HEK293T (cell line): ENCODE measurements at regions not wholly inside any gene's neighbourhood (a gene's known extent, or its start where the extent isn't known, plus 50 kb on each side); places are given as distances from the start of the nearest gene placed in this dataset.

ENCODE experiments used
- CTCF ChIA-PET: fragments of 350-600 bp; formaldehyde crosslinking; extraction: SDS; loops from one replicate; lab custom pipeline; 2021; ENCODE audit warnings: antibody characterized with exemption, inconsistent platforms; lab: Yijun Ruan, JAX
- POLR2A ChIA-PET: fragments of 350-600 bp; formaldehyde crosslinking; extraction: SDS; loops from one replicate; lab custom pipeline; 2020; ENCODE audit warnings: antibody characterized with exemption, inconsistent platforms; lab: Yijun Ruan, JAX
- DNase-seq: peaks from one replicate; pipeline ENCODE4 v3.0.0; 2012; ENCODE audit warnings: mixed read lengths; ENCODE audit errors: extremely low spot score
- ARNT ChIP-seq: fragments of 450-650 bp; IDR thresholded peaks from 2 replicates; pipeline ENCODE4 v1.6.1; 2017; ENCODE audit warnings: mild to moderate bottlenecking
- BHLHE40 ChIP-seq: fragments of 450-650 bp; IDR thresholded peaks from 2 replicates; pipeline ENCODE4 v1.6.1; 2016; ENCODE audit warnings: mild to moderate bottlenecking, moderate library complexity, borderline replicate concordance
- CTBP1 ChIP-seq: fragments of 450-650 bp; IDR thresholded peaks from 2 replicates; pipeline ENCODE4 v1.6.1; 2016; ENCODE audit warnings: borderline replicate concordance
- ELF4 ChIP-seq: fragments of 450-650 bp; IDR thresholded peaks from 2 replicates; pipeline ENCODE4 v1.6.1; 2017; ENCODE audit warnings: antibody characterized with exemption
- FOXA1 ChIP-seq: fragments of 450-650 bp; IDR thresholded peaks from 2 replicates; pipeline ENCODE4 v1.6.1; 2016; ENCODE audit warnings: mild to moderate bottlenecking
- FOXK2 ChIP-seq: fragments of 450-650 bp; IDR thresholded peaks from 2 replicates; pipeline ENCODE4 v1.6.1; 2016; ENCODE audit warnings: mild to moderate bottlenecking
- FOXM1 ChIP-seq: fragments of 450-650 bp; IDR thresholded peaks from 2 replicates; pipeline ENCODE4 v1.6.1; 2017; ENCODE audit warnings: mild to moderate bottlenecking, borderline replicate concordance
- HDGF ChIP-seq: fragments of 450-650 bp; IDR thresholded peaks from 2 replicates; pipeline ENCODE4 v1.6.1; 2017; ENCODE audit warnings: antibody characterized with exemption, borderline replicate concordance
- L3MBTL2 ChIP-seq: fragments of 450-650 bp; conservative IDR thresholded peaks from 2 replicates; pipeline ENCODE4 v1.6.1; 2016; ENCODE audit warnings: mild to moderate bottlenecking
- LEF1 ChIP-seq: fragments of 450-650 bp; IDR thresholded peaks from 2 replicates; pipeline ENCODE4 v1.6.1; 2017; ENCODE audit warnings: mild to moderate bottlenecking, borderline replicate concordance
- NFRKB ChIP-seq: fragments of 450-650 bp; IDR thresholded peaks from 2 replicates; pipeline ENCODE4 v1.6.1; 2016; ENCODE audit warnings: mild to moderate bottlenecking, moderate library complexity
- PKNOX1 ChIP-seq: fragments of 450-650 bp; IDR thresholded peaks from 2 replicates; pipeline ENCODE4 v1.6.1; 2016
- SP1 ChIP-seq: fragments of 450-650 bp; IDR thresholded peaks from 2 replicates; pipeline ENCODE4 v1.6.1; 2017
- SUZ12 ChIP-seq: fragments of 450-650 bp; IDR thresholded peaks from 2 replicates; pipeline ENCODE4 v1.6.1; 2016; ENCODE audit warnings: mild to moderate bottlenecking
- TARDBP ChIP-seq: fragments of 450-650 bp; IDR thresholded peaks from 2 replicates; pipeline ENCODE4 v1.6.1; 2016
- ZNF384 ChIP-seq: fragments of 450-650 bp; IDR thresholded peaks from 2 replicates; pipeline ENCODE4 v1.6.1; 2016

GRCh38 chr4:107562316-107562715 lies 157.7 kb downstream of the PAPSS1 start:
- ChIA-PET POLR2A (no interaction called here), CTCF (no interaction called here)
- TF ChIP-seq PKNOX1, result no peak
- no peak for TF ChIP-seq FOXM1
- no peak for TF ChIP-seq FOXA1
- no peak for TF ChIP-seq BHLHE40
- no peak for TF ChIP-seq CTBP1
- TF ChIP-seq ZNF384, result no peak
- no peak for TF ChIP-seq NFRKB
- no peak for TF ChIP-seq L3MBTL2
- no peak for TF ChIP-seq SP1
- TF ChIP-seq FOXK2, result no peak
- no peak for TF ChIP-seq ELF4
- no peak for TF ChIP-seq SUZ12
- no peak for TF ChIP-seq ARNT
- TF ChIP-seq LEF1, result no peak
- TF ChIP-seq HDGF, result no peak
- TF ChIP-seq TARDBP, result no peak
- no peak for DNase-seq

- ChIA-PET CTCF (interaction anchor here (0.7 kb wide), 1 partner anchor 98 kb away, joined by 3 read pairs; no protein-coding TSS in a partner anchor), POLR2A (no interaction called here)
- no peak for TF ChIP-seq SUZ12
- no peak for TF ChIP-seq CTBP1
- no peak for TF ChIP-seq ARNT
- TF ChIP-seq FOXK2, result no peak
- no peak for TF ChIP-seq FOXM1
- no peak for TF ChIP-seq SP1
- no peak for TF ChIP-seq LEF1
- no peak for TF ChIP-seq BHLHE40
- DNase-seq, result no peak
Measured at GRCh38 chr4:107561481-107561880, 158.6 kb downstream of the PAPSS1 start.

GRCh38 chr4:107559653-107560052 lies 160.4 kb downstream of the PAPSS1 start:
- TF ChIP-seq FOXK2 (no peak), FOXM1 (no peak), L3MBTL2 (no peak), TARDBP (no peak), FOXA1 (no peak), ARNT (no peak), SUZ12 (no peak), SP1 (no peak), PKNOX1 (no peak), LEF1 (no peak), NFRKB (no peak), ELF4 (no peak), BHLHE40 (no peak), CTBP1 (no peak), ZNF384 (no peak), HDGF (no peak)
- CTCF ChIA-PET, result no interaction called here
- DNase-seq, result no peak
- POLR2A ChIA-PET, result no interaction called here

- no peak for TF ChIP-seq L3MBTL2
- DNase-seq, result no peak
- CTCF ChIA-PET, result interaction anchor here (1.4 kb wide), 1 partner anchor 182 kb away, joined by 3 read pairs; no protein-coding TSS in a partner anchor
- POLR2A ChIA-PET, result no interaction called here
Measured at GRCh38 chr4:107552306-107552705, 167.7 kb downstream of the PAPSS1 start.

GRCh38 chr4:107548211-107548905 lies 171.7 kb downstream of the PAPSS1 start:
- no peak for DNase-seq
- ChIA-PET CTCF (interaction anchor here (1.0 kb wide), 1 partner anchor 22 kb away, joined by 3 read pairs; no protein-coding TSS in a partner anchor), POLR2A (no interaction called here)
- TF ChIP-seq TARDBP, result no peak

GRCh38 chr4:107546638-107547037 lies 173.4 kb downstream of the PAPSS1 start:
- ChIA-PET POLR2A (no interaction called here), CTCF (interaction anchor here (0.7 kb wide), 1 partner anchor 70 kb away, joined by 6 read pairs; no protein-coding TSS in a partner anchor)
- no peak for DNase-seq
- no peak for TF ChIP-seq BHLHE40
- TF ChIP-seq LEF1, result no peak
- TF ChIP-seq FOXK2, result no peak
- no peak for TF ChIP-seq SUZ12
- no peak for TF ChIP-seq PKNOX1
- no peak for TF ChIP-seq L3MBTL2
- no peak for TF ChIP-seq ZNF384
- no peak for TF ChIP-seq ELF4
- TF ChIP-seq ARNT, result no peak
- no peak for TF ChIP-seq FOXM1
- no peak for TF ChIP-seq TARDBP
- no peak for TF ChIP-seq FOXA1
